IMR-90 (cell line): ENCODE measurements at regions not wholly inside any gene's neighbourhood (a gene's known extent, or its start where the extent isn't known, plus 50 kb on each side); places are given as distances from the start of the nearest gene placed in this dataset.

Experiments used
- CTCF ChIP-seq: conservative IDR thresholded peaks from 2 replicates; pipeline ENCODE4 v1.5.1; 2012; ENCODE audit warnings: mild to moderate bottlenecking, low read depth, low read length, improper control_type of control experiment
- POLR2A ChIP-seq: IDR thresholded peaks from 2 replicates; pipeline ENCODE4 v1.6.1; 2012; ENCODE audit warnings: mild to moderate bottlenecking, low read depth, low read length
- RAD21 ChIP-seq: IDR thresholded peaks from 2 replicates; pipeline ENCODE4 v1.6.1; 2012; ENCODE audit warnings: low read length, improper control_type of control experiment
- RFX5 ChIP-seq: IDR thresholded peaks from 2 replicates; pipeline ENCODE4 v1.8.0; 2012; ENCODE audit warnings: low read depth, mild to moderate bottlenecking, low read length, moderate library complexity

- no peak for TF ChIP-seq POLR2A
- no peak for TF ChIP-seq RFX5
- no peak for TF ChIP-seq CTCF
- TF ChIP-seq RAD21: no peak
Observed at GRCh38 chr7:84461093-84461492, 266.5 kb upstream of the SEMA3A start.
